ENCODE measurements at regions not wholly inside any gene's neighbourhood (a gene's known extent, or its start where the extent isn't known, plus 50 kb on each side); places are given as distances from the start of the nearest gene placed in this dataset.
"Not testable (repeated sequence)": the region's sequence is repeated elsewhere in the genome, so short reads cannot be mapped to it uniquely, and the experiment has no call there.

- DNase-seq (ENCODE audit: low spot score) = no peak
Observed at GRCh38 chr5:104573949-104574709, 1011.5 kb upstream of the NUDT12 start.

- DNase-seq (ENCODE audit: low spot score) = no peak
Observed at GRCh38 chr5:104569621-104570020, 1007.0 kb upstream of the NUDT12 start.

GRCh38 chr5:104564530-104564929, 1001.9 kb upstream of the NUDT12 start:
- DNase-seq (ENCODE audit: low spot score) = no peak

GRCh38 chr5:104556957-104557356, 994.4 kb upstream of the NUDT12 start:
- no peak for DNase-seq (ENCODE audit: low spot score)

- DNase-seq (ENCODE audit: low spot score) = no peak
Observed at GRCh38 chr5:104551628-104552027, 989.0 kb upstream of the NUDT12 start.

GRCh38 chr5:104546871-104547270, 984.3 kb upstream of the NUDT12 start:
- not testable (repeated sequence) for DNase-seq (ENCODE audit: low spot score)

GRCh38 chr5:104541141-104541785, 978.7 kb upstream of the NUDT12 start:
- no peak for DNase-seq (ENCODE audit: low spot score)

GRCh38 chr5:104540448-104540847, 977.9 kb upstream of the NUDT12 start:
- DNase-seq (ENCODE audit: low spot score) = no peak

- DNase-seq (ENCODE audit: low spot score) = no peak
Observed at GRCh38 chr5:104539618-104540350, 977.2 kb upstream of the NUDT12 start.

GRCh38 chr5:104538734-104539133, 976.1 kb upstream of the NUDT12 start:
- DNase-seq (ENCODE audit: low spot score) = no peak

GRCh38 chr5:104533498-104533897, 970.9 kb upstream of the NUDT12 start:
- no peak for DNase-seq (ENCODE audit: low spot score)

GRCh38 chr5:104526866-104527265, 964.3 kb upstream of the NUDT12 start:
- DNase-seq (ENCODE audit: low spot score) = no peak

GRCh38 chr5:104513640-104514072, 951.1 kb upstream of the NUDT12 start:
- DNase-seq (ENCODE audit: low spot score) = no peak

- no peak for DNase-seq (ENCODE audit: low spot score)
Observed at GRCh38 chr5:104513121-104513602, 950.6 kb upstream of the NUDT12 start.

GRCh38 chr5:104512063-104512825, 949.7 kb upstream of the NUDT12 start:
- no peak for DNase-seq (ENCODE audit: low spot score)

GRCh38 chr5:104498281-104498680, 935.7 kb upstream of the NUDT12 start:
- DNase-seq (ENCODE audit: low spot score) = no peak

GRCh38 chr5:104494083-104494482, 931.5 kb upstream of the NUDT12 start:
- DNase-seq (ENCODE audit: low spot score) = no peak

GRCh38 chr5:104472811-104473210, 910.2 kb upstream of the NUDT12 start:
- DNase-seq (ENCODE audit: low spot score) = no peak

- no peak for DNase-seq (ENCODE audit: low spot score)
Observed at GRCh38 chr5:104456122-104456521, 893.5 kb upstream of the NUDT12 start.

GRCh38 chr5:104452550-104452949, 890.0 kb upstream of the NUDT12 start:
- DNase-seq (ENCODE audit: low spot score) = no peak

- not testable (repeated sequence) for DNase-seq (ENCODE audit: low spot score)
Observed at GRCh38 chr5:104451911-104452310, 889.3 kb upstream of the NUDT12 start.

GRCh38 chr5:104444656-104445055, 882.1 kb upstream of the NUDT12 start:
- no peak for DNase-seq (ENCODE audit: low spot score)
